ENCODE measurements at regions not wholly inside any gene's neighbourhood (a gene's known extent, or its start where the extent isn't known, plus 50 kb on each side); places are given as distances from the start of the nearest gene placed in this dataset.

GRCh38 chr3:113051787-113052186 lies 61.0 kb downstream of the GTPBP8 start:
- no peak for DNase-seq

GRCh38 chr3:113053169-113053568 lies 62.4 kb downstream of the GTPBP8 start:
- DNase-seq: no peak

- peak; percentile 75 for DNase-seq
Observed at GRCh38 chr3:113054552-113054951, 63.8 kb downstream of the GTPBP8 start.

- peak; percentile 82 for DNase-seq
Observed at GRCh38 chr3:113055201-113055600, 64.4 kb downstream of the GTPBP8 start.

GRCh38 chr3:113055961-113056360 lies 65.2 kb downstream of the GTPBP8 start:
- DNase-seq: no peak

- DNase-seq: peak; percentile 44
Observed at GRCh38 chr3:113057117-113057516, 66.3 kb downstream of the GTPBP8 start.

- DNase-seq: no peak
Observed at GRCh38 chr3:113058188-113058587, 67.4 kb downstream of the GTPBP8 start.

- no peak for DNase-seq
Observed at GRCh38 chr3:113062705-113063104, 71.9 kb downstream of the GTPBP8 start.

GRCh38 chr3:113063126-113063894 lies 72.5 kb downstream of the GTPBP8 start:
- peak; percentile 58 for DNase-seq

GRCh38 chr3:113064183-113064582 lies 73.4 kb downstream of the GTPBP8 start:
- no peak for DNase-seq

GRCh38 chr3:113065336-113065735 lies 74.6 kb downstream of the GTPBP8 start:
- DNase-seq: peak; percentile 56

GRCh38 chr3:113070072-113070640 lies 79.4 kb downstream of the GTPBP8 start:
- no peak for DNase-seq

GRCh38 chr3:113070681-113071113 lies 79.9 kb downstream of the GTPBP8 start:
- DNase-seq: no peak

- DNase-seq: no peak
Observed at GRCh38 chr3:113075588-113075987, 84.8 kb downstream of the GTPBP8 start.

- DNase-seq: no peak
Observed at GRCh38 chr3:113079218-113079961, 88.6 kb downstream of the GTPBP8 start.

- peak; percentile 50 for DNase-seq
Observed at GRCh38 chr3:113084777-113085176, 94.0 kb downstream of the GTPBP8 start.

GRCh38 chr3:113086560-113087461 lies 96.0 kb downstream of the GTPBP8 start:
- no peak for DNase-seq

- no peak for DNase-seq
Observed at GRCh38 chr3:113088616-113089015, 97.8 kb downstream of the GTPBP8 start.

GRCh38 chr3:113091417-113091816 lies 100.6 kb downstream of the GTPBP8 start:
- no peak for DNase-seq

GRCh38 chr3:113092746-113093145 lies 102.0 kb downstream of the GTPBP8 start:
- DNase-seq: no peak

- DNase-seq: no peak
Observed at GRCh38 chr3:113094337-113095221, 103.8 kb downstream of the GTPBP8 start.
